ENCODE measurements at regions not wholly inside any gene's neighbourhood (a gene's known extent, or its start where the extent isn't known, plus 50 kb on each side); places are given as distances from the start of the nearest gene placed in this dataset.

DNA sequence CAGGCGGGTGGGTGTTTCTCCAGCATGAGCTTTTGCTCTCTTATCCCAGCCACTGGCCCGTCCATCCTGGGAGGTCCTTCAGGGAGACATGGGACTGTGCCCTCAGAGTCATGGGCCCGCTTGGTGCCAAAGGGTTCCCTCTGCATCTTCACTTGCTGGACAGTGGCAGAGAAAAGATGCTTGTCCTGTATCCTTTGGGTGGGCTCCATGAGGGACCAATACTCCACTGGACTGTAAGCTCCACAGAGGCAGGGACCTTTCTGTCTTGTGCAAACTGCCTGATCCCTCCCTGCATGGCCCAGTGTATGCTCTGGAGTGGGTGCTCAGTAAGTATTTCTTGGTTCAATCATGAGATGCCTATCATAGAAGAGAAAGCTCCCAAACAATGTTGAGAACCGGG, 184.8 kb upstream of the WSCD1 start:
- H2BK15ac ChIP-seq (ENCODE audit: low read depth, low read length) = no peak overlapping the region

More for the DNA sequence above, 184.8 kb upstream of the WSCD1 start:
- no peaks in the 10 kb centered on the region for H3K79me1 ChIP-seq (ENCODE audit: insufficient read depth, low read depth, low read length, poor library complexity, severe bottlenecking)
- no peak overlapping the region for H2BK120ac ChIP-seq (ENCODE audit: low read depth, low read length, poor library complexity, severe bottlenecking)
- H4K20me1 ChIP-seq (ENCODE audit: control insufficient read depth, insufficient read depth, insufficient read length) = no peaks in the 10 kb centered on the region
- no peaks in the 10 kb centered on the region for H3K27me3 ChIP-seq (ENCODE audit: insufficient read depth, low read length)
- no peak overlapping the region for H3K18ac ChIP-seq (ENCODE audit: insufficient read length, low read depth, low read length)
- peaks cover 11 to 12% of the 10 kb centered on the region in 2 experiments for H3K9me3 Mint-ChIP-seq
- H3K36me3 Mint-ChIP-seq (ENCODE audit: insufficient read depth in 1 of 3, low read depth in 3 of 3) = peaks cover 6 to 8% (median 6%) of the 10 kb centered on the region in 3 experiments
- no CpG with 5 or more reads among the region's 4 CpGs for WGBS (ENCODE audit: extremely low coverage, insufficient read length, low lambda C conversion rate)
- no peak overlapping the region for H3K9ac ChIP-seq (ENCODE audit: extremely low read depth, insufficient read length, low read length)
- no peak overlapping the region for H3K23ac ChIP-seq (ENCODE audit: insufficient read length, low read depth, low read length)
- peaks cover 3% of the 10 kb centered on the region; the same call in 1 of the 2 replicates for H3K4me1 ChIP-seq (ENCODE audit: insufficient read depth, low read length)
- H3T11ph ChIP-seq (ENCODE audit: low read length) = no peak overlapping the region
- TF ChIP-seq, protein P1, sequence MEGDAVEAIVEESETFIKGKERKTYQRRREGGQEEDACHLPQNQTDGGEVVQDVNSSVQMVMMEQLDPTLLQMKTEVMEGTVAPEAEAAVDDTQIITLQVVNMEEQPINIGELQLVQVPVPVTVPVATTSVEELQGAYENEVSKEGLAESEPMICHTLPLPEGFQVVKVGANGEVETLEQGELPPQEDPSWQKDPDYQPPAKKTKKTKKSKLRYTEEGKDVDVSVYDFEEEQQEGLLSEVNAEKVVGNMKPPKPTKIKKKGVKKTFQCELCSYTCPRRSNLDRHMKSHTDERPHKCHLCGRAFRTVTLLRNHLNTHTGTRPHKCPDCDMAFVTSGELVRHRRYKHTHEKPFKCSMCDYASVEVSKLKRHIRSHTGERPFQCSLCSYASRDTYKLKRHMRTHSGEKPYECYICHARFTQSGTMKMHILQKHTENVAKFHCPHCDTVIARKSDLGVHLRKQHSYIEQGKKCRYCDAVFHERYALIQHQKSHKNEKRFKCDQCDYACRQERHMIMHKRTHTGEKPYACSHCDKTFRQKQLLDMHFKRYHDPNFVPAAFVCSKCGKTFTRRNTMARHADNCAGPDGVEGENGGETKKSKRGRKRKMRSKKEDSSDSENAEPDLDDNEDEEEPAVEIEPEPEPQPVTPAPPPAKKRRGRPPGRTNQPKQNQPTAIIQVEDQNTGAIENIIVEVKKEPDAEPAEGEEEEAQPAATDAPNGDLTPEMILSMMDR (conservative IDR thresholded peaks at IDR 0.05) = no peak
- H3K9me3 ChIP-seq (ENCODE audit: control insufficient read depth, low read depth, low read length) = no peaks in the 10 kb centered on the region
- no peak overlapping the region for H4K91ac ChIP-seq (ENCODE audit: insufficient read length, low read depth, low read length)
- H3K27me3 Mint-ChIP-seq (ENCODE audit: low read depth) = no peaks in the 10 kb centered on the region
- peak; percentile 25 for DNase-seq
- H2BK20ac ChIP-seq (ENCODE audit: low read depth, low read length, poor library complexity, severe bottlenecking) = no peak overlapping the region
- H3K27ac ChIP-seq (ENCODE audit: insufficient read length, low read depth, low read length) = no peak overlapping the region
- no peak overlapping the region for H2BK12ac ChIP-seq (ENCODE audit: insufficient read length, low read depth, low read length)
- no peaks in the 10 kb centered on the region for H3K79me2 ChIP-seq (ENCODE audit: insufficient read depth, low read length)
- peaks cover 10% of the 10 kb centered on the region in 2 experiments for H3K4me1 Mint-ChIP-seq
- no peak overlapping the region for H3K4me2 ChIP-seq (ENCODE audit: insufficient read depth, insufficient read length, low read length)
- H3K56ac ChIP-seq (ENCODE audit: insufficient read length, low read depth, low read length) = no peak overlapping the region
- no peaks in the 10 kb centered on the region for H3K23me2 ChIP-seq (ENCODE audit: insufficient read length, low read depth, low read length, poor library complexity, severe bottlenecking)
- H3K4ac ChIP-seq (ENCODE audit: low read depth, low read length) = no peak overlapping the region
- H3K27ac Mint-ChIP-seq = no peak overlapping the region
- no peak overlapping the region for H2BK5ac ChIP-seq (ENCODE audit: insufficient read length, low read length)
- no peak overlapping the region for H4K8ac ChIP-seq (replicated peaks; ENCODE audit: insufficient read length, low read depth, low read length)
- H4K5ac ChIP-seq (ENCODE audit: insufficient read length, low read depth, low read length) = no peak overlapping the region
- H3K4me3 Mint-ChIP-seq = peak overlapping the region in 1 of 2 experiments; percentile 9; a peak in 1 of 5 replicates
- H2AK5ac ChIP-seq (ENCODE audit: insufficient read length, low read length) = no peak overlapping the region
- no peak overlapping the region for H2AFZ ChIP-seq (ENCODE audit: low read length)
- H3K14ac ChIP-seq (ENCODE audit: insufficient read depth, low read length) = no peak overlapping the region
